ENCODE measurements at regions not wholly inside any gene's neighbourhood (a gene's known extent, or its start where the extent isn't known, plus 50 kb on each side); places are given as distances from the start of the nearest gene placed in this dataset.
"Not testable (repeated sequence)": the region's sequence is repeated elsewhere in the genome, so short reads cannot be mapped to it uniquely, and the experiment has no call there.

DNA sequence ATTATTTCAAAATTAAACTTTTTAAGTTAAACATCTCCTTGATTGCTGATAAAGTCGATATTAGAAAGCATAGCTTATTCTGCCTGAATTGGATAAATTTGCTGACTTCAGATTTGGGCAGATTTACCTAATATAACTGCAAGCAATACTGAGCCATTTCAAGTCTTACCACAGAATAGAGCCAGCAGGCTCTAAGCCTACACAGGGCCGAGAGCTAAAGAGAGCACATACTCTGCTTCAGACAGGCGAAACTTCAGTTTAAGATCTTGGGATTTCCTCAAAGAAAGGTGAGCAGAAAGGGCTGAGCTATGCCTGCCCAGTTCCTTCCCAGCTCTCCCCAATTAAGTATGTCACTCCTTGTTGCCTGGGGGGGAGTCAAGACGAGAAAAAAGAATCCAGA, 240.6 kb upstream of the NOCT start:
- H3K4me3 ChIP-seq (ENCODE audit: low read depth, low read length) = no peak overlapping the region
- no peak for DNase-seq (ENCODE audit: low read depth)
- TF ChIP-seq, protein P1, sequence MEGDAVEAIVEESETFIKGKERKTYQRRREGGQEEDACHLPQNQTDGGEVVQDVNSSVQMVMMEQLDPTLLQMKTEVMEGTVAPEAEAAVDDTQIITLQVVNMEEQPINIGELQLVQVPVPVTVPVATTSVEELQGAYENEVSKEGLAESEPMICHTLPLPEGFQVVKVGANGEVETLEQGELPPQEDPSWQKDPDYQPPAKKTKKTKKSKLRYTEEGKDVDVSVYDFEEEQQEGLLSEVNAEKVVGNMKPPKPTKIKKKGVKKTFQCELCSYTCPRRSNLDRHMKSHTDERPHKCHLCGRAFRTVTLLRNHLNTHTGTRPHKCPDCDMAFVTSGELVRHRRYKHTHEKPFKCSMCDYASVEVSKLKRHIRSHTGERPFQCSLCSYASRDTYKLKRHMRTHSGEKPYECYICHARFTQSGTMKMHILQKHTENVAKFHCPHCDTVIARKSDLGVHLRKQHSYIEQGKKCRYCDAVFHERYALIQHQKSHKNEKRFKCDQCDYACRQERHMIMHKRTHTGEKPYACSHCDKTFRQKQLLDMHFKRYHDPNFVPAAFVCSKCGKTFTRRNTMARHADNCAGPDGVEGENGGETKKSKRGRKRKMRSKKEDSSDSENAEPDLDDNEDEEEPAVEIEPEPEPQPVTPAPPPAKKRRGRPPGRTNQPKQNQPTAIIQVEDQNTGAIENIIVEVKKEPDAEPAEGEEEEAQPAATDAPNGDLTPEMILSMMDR (IDR thresholded peaks at IDR 0.05; ENCODE audit: low read depth, low read length, missing control alignments) = no peak

DNA sequence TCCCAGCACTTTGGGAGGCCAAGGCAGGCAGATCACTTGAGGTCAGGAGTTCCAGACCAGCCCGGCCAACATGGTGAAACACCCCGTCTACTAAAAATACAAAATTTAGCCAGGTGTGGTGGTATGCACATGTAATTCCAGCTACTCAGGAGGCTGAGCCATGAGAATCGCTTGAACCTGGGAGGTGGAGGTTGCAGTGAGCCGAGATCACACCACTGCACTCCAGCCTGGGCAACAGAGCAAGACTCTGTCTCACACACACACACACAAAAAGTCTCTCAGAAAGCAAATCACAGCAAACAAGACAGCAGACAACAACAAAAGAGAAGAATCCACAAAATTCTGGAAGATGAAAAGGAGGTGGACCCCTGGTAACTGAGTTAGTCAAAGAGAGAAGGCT, 241.5 kb upstream of the NOCT start:
- not testable (repeated sequence) for DNase-seq (ENCODE audit: low read depth); H3K4me3 ChIP-seq (ENCODE audit: low read depth, low read length)

DNA sequence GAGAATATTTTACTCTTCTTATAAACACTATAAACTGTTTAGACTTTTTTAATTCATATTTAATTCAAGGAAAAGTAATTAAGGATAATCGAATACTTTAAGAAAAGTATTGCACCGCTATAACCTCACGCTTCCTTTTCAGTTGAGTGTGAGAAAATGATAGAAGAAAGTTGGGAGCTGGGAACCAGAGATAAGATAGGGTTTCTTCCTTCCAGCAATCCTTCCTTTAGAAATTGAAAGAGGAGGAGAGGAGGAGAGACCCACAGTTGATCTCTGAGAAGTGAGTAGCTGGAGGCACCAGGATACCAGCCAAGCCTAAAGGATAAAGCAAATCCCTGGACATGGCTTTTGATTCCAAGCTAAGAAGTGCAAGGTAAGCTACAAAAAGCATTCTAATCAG, 242.3 kb upstream of the NOCT start:
- TF ChIP-seq, protein P1 (IDR thresholded peaks at IDR 0.05; ENCODE audit: low read depth, low read length, missing control alignments) = no peak
- no peak overlapping the region for H3K4me3 ChIP-seq (ENCODE audit: low read depth, low read length)
- DNase-seq (ENCODE audit: low read depth) = no peak

DNA sequence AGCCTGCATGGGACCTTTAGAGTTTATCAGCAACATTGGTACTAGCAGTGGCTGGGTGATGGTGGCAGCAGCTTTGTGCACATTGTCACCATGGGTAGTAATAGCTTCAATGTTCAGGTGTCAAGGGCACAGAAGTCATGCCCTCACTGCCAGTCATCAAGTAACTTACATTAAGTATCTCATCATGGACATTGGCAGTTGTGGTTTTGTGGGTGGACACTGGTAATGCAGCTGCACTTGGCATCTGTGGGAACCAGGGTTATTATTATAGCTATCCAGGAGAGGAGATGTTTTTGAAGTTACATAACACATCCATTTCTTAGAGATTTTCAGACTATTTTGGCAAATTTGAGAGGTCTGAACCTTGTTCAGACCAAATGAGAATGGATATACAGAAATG, 243.2 kb upstream of the NOCT start:
- H3K4me3 ChIP-seq (ENCODE audit: low read depth, low read length) = no peak overlapping the region
- DNase-seq (ENCODE audit: low read depth) = no peak
- TF ChIP-seq, protein P1 (IDR thresholded peaks at IDR 0.05; ENCODE audit: low read depth, low read length, missing control alignments) = no peak

DNA sequence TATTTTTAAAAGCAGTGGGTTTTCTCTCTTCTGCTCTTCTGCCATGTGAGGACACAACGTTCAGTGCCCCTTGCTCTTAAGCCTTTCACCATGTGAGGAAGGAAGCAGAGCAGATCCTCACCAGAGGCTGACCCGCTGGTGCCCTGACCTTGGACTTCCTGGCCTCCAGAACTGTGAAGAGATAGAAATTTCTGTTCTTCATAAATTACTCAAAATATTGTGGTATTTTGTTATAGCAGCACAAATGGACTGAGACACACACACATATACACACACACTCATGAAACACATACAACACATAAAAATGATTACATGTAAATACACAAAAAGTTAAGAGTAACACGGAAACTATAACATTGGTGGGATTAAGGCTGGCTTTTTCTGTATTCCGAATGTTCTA, 244.8 kb upstream of the NOCT start:
- no peak for DNase-seq (ENCODE audit: low read depth)
- no peak overlapping the region for H3K4me3 ChIP-seq (ENCODE audit: low read depth, low read length)
- TF ChIP-seq, protein P1 (IDR thresholded peaks at IDR 0.05; ENCODE audit: low read depth, low read length, missing control alignments) = no peak

DNA sequence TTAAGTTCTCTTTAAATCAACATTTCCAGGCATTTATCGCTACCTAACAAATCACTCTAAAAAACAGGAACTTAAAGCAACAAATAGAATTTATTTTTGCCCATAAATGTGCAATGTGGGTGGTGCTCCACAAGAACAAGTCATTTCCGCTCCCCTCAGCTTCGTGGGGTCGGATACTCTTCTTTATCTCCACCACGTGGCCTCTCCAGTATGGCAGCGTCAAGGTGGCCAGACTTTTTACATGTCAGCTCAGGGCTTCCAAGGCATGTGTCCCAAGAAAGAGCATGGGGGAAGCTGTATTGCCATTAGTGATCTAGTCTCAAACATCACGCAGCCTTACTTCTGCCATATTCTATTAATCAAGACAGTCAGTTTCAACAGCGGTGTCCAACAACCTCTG, 249.2 kb upstream of the NOCT start:
- TF ChIP-seq, protein P1 (IDR thresholded peaks at IDR 0.05; ENCODE audit: low read depth, low read length, missing control alignments) = no peak
- no peak for DNase-seq (ENCODE audit: low read depth)
- H3K4me3 ChIP-seq (ENCODE audit: low read depth, low read length) = no peak overlapping the region

DNA sequence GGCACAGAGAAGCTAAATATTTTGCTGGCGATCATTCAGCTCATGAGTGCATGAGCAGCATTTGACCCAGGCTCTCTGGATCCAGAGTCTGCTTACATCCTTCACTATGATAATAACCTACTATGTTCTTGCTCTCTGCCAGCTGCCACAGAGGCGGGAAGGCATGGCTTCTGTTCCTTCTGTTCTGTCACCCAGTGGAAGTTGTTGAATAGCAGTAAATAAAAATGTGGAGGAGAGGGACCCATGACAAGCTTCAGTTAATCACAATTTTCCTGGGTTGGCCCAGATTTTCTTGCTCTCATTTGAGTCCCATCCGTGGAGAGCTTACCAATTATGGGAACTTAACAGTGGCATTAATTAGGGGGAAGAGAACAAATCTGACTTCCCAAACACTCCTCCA, 250.1 kb upstream of the NOCT start:
- DNase-seq (ENCODE audit: low read depth) = no peak
- TF ChIP-seq, protein P1 (IDR thresholded peaks at IDR 0.05; ENCODE audit: low read depth, low read length, missing control alignments) = no peak
- H3K4me3 ChIP-seq (ENCODE audit: low read depth, low read length) = no peak overlapping the region

All from GM12864 (cell line).